ENCODE measurements at regions not wholly inside any gene's neighbourhood (a gene's known extent, or its start where the extent isn't known, plus 50 kb on each side); places are given as distances from the start of the nearest gene placed in this dataset.

DNA sequence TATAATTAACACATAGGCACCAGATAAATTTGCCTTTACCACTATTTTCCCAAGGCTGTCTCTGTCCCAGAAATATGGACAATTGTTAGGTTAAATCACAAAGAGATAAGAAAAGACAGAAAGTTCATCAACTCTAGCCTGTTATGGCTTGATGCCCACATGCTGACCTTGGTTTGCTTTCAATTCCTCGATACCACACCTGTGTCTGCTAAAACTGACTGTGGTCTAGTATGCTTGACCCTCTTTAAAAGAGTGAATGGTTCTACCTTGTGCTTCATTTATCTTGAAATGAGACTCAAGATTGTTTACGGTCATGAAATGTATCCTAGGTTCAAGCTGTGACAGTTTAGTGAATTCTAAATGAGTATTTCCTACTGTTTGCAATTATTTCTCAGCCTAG is 909.0 kb upstream of the LRRTM1 start:
- TF ChIP-seq, protein P1, sequence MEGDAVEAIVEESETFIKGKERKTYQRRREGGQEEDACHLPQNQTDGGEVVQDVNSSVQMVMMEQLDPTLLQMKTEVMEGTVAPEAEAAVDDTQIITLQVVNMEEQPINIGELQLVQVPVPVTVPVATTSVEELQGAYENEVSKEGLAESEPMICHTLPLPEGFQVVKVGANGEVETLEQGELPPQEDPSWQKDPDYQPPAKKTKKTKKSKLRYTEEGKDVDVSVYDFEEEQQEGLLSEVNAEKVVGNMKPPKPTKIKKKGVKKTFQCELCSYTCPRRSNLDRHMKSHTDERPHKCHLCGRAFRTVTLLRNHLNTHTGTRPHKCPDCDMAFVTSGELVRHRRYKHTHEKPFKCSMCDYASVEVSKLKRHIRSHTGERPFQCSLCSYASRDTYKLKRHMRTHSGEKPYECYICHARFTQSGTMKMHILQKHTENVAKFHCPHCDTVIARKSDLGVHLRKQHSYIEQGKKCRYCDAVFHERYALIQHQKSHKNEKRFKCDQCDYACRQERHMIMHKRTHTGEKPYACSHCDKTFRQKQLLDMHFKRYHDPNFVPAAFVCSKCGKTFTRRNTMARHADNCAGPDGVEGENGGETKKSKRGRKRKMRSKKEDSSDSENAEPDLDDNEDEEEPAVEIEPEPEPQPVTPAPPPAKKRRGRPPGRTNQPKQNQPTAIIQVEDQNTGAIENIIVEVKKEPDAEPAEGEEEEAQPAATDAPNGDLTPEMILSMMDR (IDR thresholded peaks at IDR 0.05; ENCODE audit: control extremely low read depth, extremely low read depth, low read depth, missing control alignments): no peak
- POLR2A ChIA-PET: no interaction called here
- CTCF ChIA-PET: no interaction called here
- DNase-seq (ENCODE audit: extremely low spot score): no peak

DNA sequence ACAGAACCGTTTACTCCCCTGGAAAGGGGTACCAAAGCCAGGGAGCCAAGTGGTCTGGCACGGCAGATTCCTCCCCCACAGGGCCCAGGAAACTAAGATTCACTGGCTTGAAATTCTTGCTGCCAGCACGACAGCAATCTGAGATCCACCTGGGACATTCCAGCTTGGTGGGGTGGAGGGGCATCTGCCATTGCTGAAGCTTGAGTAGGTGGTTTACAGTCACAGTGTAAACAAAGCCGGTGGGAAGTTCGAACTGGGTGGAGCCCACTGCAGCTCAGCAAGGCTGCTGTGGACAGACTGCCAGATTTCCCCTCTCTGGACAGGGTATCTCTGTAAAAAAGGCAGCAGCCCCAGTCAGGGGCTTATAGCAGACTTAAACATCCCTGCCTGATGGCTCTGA is 901.7 kb upstream of the LRRTM1 start:
- TF ChIP-seq, protein P1 (IDR thresholded peaks at IDR 0.05; ENCODE audit: control extremely low read depth, extremely low read depth, low read depth, missing control alignments): no peak
- ChIA-PET POLR2A (no interaction called here), CTCF (interaction anchor here (1.6 kb wide), 1 partner anchor 10 kb away, joined by 3 read pairs; no protein-coding TSS in a partner anchor)
- no peak for DNase-seq (ENCODE audit: extremely low spot score)

DNA sequence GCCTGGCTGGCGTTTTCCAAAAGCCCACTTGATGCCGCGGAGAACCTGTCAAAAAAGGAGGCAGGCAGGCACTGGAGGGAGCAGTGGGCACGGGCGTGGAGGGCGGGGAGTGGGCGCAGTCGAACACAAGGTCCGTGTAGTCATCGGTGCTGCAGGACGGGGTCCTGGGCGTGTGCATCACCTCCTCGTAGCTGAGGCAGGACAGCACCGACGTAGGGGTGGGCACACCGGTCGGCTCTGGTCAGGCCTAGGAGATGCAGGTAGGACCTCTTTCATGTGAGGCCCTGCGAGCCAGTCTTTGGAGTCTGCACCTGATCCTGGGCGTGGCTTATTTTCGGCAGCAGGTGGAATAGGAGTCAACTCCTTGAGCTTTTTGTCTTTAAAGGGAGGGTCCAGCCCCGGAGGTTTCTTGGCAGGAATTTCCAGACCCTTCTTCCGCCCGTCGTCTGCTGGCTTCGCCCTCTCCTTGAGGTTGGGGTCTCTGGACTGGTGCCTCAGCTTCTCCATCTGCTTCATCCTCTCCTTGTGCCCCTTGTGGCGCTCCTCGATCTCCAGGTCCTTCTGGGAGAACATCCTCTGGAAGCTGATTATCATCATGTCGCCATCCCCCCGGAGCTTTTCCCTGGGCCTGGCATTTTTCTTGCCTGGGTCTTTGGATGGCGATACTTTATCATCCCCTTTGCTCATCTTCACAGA is 892.5 kb upstream of the LRRTM1 start:
- no peak for DNase-seq (ENCODE audit: extremely low spot score)
- CTCF ChIA-PET: interaction anchor here (1.1 kb wide), 1 partner anchor 10 kb away, joined by 4 read pairs; no protein-coding TSS in a partner anchor
- POLR2A ChIA-PET: no interaction called here
- TF ChIP-seq, protein P1 (IDR thresholded peaks at IDR 0.05; ENCODE audit: control extremely low read depth, extremely low read depth, low read depth, missing control alignments): no peak

DNA sequence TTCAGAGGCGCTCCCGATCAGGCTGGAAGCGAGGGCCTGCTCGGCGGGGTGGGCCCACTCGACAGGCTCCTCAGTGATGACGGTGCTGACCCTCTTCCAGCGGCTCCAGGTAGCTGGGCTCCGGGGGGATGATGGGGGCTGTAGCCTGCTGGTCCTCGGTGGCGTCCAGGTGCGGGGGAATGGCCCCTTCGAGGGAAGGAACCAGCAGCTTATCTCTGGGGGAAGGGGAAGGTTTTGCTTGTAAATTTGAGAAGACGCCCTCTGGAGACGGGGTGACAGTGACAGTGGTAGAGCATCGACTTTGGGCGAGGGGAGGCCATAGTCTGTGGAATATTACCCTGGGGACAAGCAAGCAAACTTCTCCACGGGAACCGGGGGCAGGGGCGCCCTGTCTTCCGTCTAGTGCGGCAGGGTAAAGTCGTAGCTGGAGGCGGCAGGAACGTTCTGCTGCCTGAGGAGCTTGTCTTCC is 891.9 kb upstream of the LRRTM1 start:
- no peak for DNase-seq (ENCODE audit: extremely low spot score)
- ChIA-PET POLR2A (no interaction called here), CTCF (interaction anchor here (1.1 kb wide), 1 partner anchor 10 kb away, joined by 4 read pairs; no protein-coding TSS in a partner anchor)
- TF ChIP-seq, protein P1 (IDR thresholded peaks at IDR 0.05; ENCODE audit: control extremely low read depth, extremely low read depth, low read depth, missing control alignments): no peak

DNA sequence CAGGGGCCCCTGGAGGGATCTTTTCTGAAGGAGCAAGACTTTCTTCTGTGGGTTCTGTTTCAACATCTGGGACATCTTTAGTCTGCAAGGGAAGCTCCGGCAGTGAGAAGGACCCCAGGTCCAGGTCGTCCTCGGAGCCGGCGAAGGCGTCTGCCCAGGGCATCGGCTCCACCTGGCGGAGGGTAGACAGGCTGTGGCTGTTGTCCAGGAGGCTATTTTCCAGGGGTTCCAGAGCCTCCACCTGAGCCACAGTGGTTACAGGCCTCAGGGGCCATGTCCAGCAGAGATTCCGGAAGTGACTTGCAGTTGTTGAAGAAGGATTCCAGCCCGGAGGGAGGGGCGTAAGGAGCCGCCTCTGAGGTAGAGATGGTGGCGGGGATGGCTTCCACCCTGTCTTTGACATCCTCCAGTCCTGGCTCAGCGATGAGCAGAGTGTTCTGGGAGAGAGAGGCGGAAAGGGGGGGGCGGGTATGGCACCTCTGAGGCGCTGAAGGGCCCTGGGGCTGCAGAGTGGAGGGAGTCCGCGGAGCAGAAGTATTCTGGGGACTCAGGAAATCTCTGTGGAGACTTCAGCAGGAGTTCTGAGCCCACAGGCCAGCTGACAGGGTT is 891.3 kb upstream of the LRRTM1 start:
- DNase-seq (ENCODE audit: extremely low spot score): no peak
- CTCF ChIA-PET: interaction anchor here (1.1 kb wide), 1 partner anchor 9 kb away, joined by 4 read pairs; no protein-coding TSS in a partner anchor
- POLR2A ChIA-PET: no interaction called here
- TF ChIP-seq, protein P1 (IDR thresholded peaks at IDR 0.05; ENCODE audit: control extremely low read depth, extremely low read depth, low read depth, missing control alignments): no peak

DNA sequence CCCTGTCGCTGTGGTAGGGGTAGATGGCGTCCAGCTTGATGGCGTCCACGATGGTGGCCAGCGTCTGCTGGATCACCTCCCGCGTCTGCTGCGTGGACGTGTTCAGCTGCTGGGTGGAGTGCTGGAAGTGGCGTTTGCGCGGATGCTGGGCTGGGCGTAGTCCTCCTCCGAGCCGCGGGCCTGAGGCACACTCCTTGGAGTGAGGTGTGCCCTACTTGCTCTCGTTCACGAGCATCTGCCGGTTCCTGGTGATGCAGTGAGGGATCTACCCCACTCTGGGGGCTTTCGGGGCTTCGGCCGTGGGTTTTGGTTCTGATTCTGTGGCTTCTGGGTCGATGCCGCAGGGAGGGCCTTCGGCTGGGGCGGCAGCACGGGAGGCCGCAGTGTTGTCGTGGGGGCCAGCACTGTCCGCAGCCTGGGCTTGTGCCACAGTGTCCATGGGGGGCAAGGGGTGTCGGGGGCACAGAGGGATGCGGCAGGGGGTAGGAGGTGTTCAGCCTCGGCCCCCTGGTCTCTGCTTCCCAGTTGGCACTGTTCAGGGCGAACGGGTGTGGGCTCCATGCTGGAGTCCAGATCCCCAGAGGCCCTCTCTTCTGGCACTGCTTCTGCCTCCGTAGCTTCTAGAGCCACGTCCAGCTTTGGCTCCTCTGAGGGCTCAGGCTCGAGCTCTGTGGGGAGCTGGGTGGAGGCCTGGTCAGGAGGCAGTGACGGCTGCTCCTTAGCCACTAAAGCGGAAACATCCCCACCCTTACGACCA is 890.6 kb upstream of the LRRTM1 start:
- DNase-seq (ENCODE audit: extremely low spot score): no peak
- TF ChIP-seq, protein P1 (IDR thresholded peaks at IDR 0.05; ENCODE audit: control extremely low read depth, extremely low read depth, low read depth, missing control alignments): no peak
- POLR2A ChIA-PET: no interaction called here
- CTCF ChIA-PET: no interaction called here
